Neural cell (in vitro differentiated cells): ENCODE measurements at regions not wholly inside any gene's neighbourhood (a gene's known extent, or its start where the extent isn't known, plus 50 kb on each side); places are given as distances from the start of the nearest gene placed in this dataset.

Experiments
- H2AFZ ChIP-seq: fragments of 200-600, 300-800 bp; sonication (generic), shearing (Covaris generic); 2 replicates; pipeline ENCODE4 v1.6.0; 2014; ENCODE audit warnings: low read depth, mild to moderate bottlenecking, antibody characterized with exemption, low read length, moderate library complexity
- H3F3A ChIP-seq: fragments of 200-600 bp; shearing (Covaris generic); 2 replicates; pipeline ENCODE4 v1.6.1; 2016; ENCODE audit warnings: mild to moderate bottlenecking, moderate library complexity, mixed read lengths, antibody characterized with exemption, low read length; ENCODE audit not compliant: insufficient read depth, poor library complexity, severe bottlenecking
- H3K27ac ChIP-seq: fragments of 200-600, 300-800 bp; sonication (generic), shearing (Covaris generic); 2 replicates; pipeline ENCODE4 v1.5.1; 2014; ENCODE audit warnings: mild to moderate bottlenecking, low read length, moderate library complexity
- H3K27me3 ChIP-seq: fragments of 300-800, 200-600 bp; sonication (generic), shearing (Covaris generic); 2 replicates; pipeline ENCODE4 v1.6.0; 2014; ENCODE audit warnings: mild to moderate bottlenecking, low read depth, low read length, moderate library complexity; ENCODE audit not compliant: insufficient read depth
- H3K36me3 ChIP-seq: fragments of 300-800, 200-600 bp; sonication (generic), shearing (Covaris generic); 2 replicates; pipeline ENCODE4 v1.5.1; 2014; ENCODE audit warnings: mild to moderate bottlenecking, antibody characterized with exemption, low read length, moderate library complexity; ENCODE audit not compliant: insufficient read depth
- H3K4me2 ChIP-seq: fragments of 300-800, 200-600 bp; sonication (generic), shearing (Covaris generic); 2 replicates; pipeline ENCODE4 v1.6.0; 2014; ENCODE audit warnings: mild to moderate bottlenecking, low read length
- H3K4me3 ChIP-seq: fragments of 300-800, 200-600 bp; sonication (generic), shearing (Covaris generic); 2 replicates; pipeline ENCODE4 v1.5.1; 2014; ENCODE audit warnings: mild to moderate bottlenecking, low read length, moderate library complexity
- H3K79me2 ChIP-seq: fragments of 200-600 bp; shearing (Covaris generic); replicated peaks from 2 replicates; pipeline ENCODE4 v1.6.0; 2014; ENCODE audit warnings: mild to moderate bottlenecking, low read length, moderate library complexity; ENCODE audit not compliant: insufficient read depth
- H3K9ac ChIP-seq: fragments of 300-800, 200-600 bp; sonication (generic), shearing (Covaris generic); 2 replicates; pipeline ENCODE4 v1.6.1; 2016; ENCODE audit warnings: mild to moderate bottlenecking, low read length, mixed read lengths
- H3K9me2 ChIP-seq: fragments of 200-600 bp; shearing (Covaris generic); 2 replicates; pipeline ENCODE4 v1.6.1; 2016; ENCODE audit warnings: mild to moderate bottlenecking, low read length, mixed read lengths; ENCODE audit not compliant: insufficient read depth
- H3K9me3 ChIP-seq: fragments of 200-600, 300-800 bp; sonication (generic), shearing (Covaris generic); 2 replicates; pipeline ENCODE4 v1.6.1; 2016; ENCODE audit warnings: mild to moderate bottlenecking, mixed run types, low read length, moderate library complexity, mixed read lengths
- H4K20me1 ChIP-seq: fragments of 200-600 bp; shearing (Covaris generic); 2 replicates; pipeline ENCODE4 v1.6.1; 2016; ENCODE audit warnings: mild to moderate bottlenecking, mixed run types; ENCODE audit not compliant: insufficient read depth
- EP300 ChIP-seq: fragments of 450-650 bp; conservative IDR thresholded peaks from 2 replicates; pipeline ENCODE4 v1.6.1; 2014; ENCODE audit warnings: antibody characterized with exemption, mild to moderate bottlenecking, moderate library complexity; ENCODE audit not compliant: poor library complexity, severe bottlenecking
- EZH2 ChIP-seq: fragments of 200-600, 300-800 bp; shearing (Covaris generic), sonication (generic); IDR thresholded peaks from 2 replicates; pipeline ENCODE4 v1.6.1; 2014; ENCODE audit warnings: antibody characterized with exemption, low read length, borderline replicate concordance, mild to moderate bottlenecking; ENCODE audit not compliant: insufficient read depth, poor library complexity, severe bottlenecking
- MXI1 ChIP-seq: fragments of 450-650 bp; conservative IDR thresholded peaks from 2 replicates; pipeline ENCODE4 v1.6.1; 2014; ENCODE audit warnings: antibody characterized with exemption, mild to moderate bottlenecking; ENCODE audit not compliant: poor library complexity, severe bottlenecking
- POLR2AphosphoS5 ChIP-seq: IDR thresholded peaks from 2 replicates; pipeline ENCODE4 v1.6.1; 2012
- RAD21 ChIP-seq: fragments of 450-650 bp; conservative IDR thresholded peaks from 2 replicates; pipeline ENCODE4 v1.6.1; 2014; ENCODE audit warnings: antibody characterized with exemption, mild to moderate bottlenecking, moderate library complexity
- SMC3 ChIP-seq: fragments of 450-650 bp; conservative IDR thresholded peaks from 2 replicates; pipeline ENCODE4 v1.6.1; 2014; ENCODE audit warnings: antibody characterized with exemption, mild to moderate bottlenecking, moderate library complexity; ENCODE audit not compliant: poor library complexity
- TAF1 ChIP-seq: IDR thresholded peaks from 2 replicates; pipeline ENCODE4 v1.6.1; 2012; ENCODE audit warnings: low read depth
- TF ChIP-seq, protein P1 (sequence below): fragments of 450-650 bp; IDR thresholded peaks from 2 replicates; pipeline ENCODE4 v1.5.1; 2014; ENCODE audit warnings: antibody characterized with exemption, mild to moderate bottlenecking, moderate library complexity; ENCODE audit not compliant: poor library complexity, severe bottlenecking
- TF ChIP-seq, protein P2 (sequence below): IDR thresholded peaks from 2 replicates; pipeline ENCODE4 v1.6.1; 2012; ENCODE audit warnings: borderline replicate concordance

DNA sequence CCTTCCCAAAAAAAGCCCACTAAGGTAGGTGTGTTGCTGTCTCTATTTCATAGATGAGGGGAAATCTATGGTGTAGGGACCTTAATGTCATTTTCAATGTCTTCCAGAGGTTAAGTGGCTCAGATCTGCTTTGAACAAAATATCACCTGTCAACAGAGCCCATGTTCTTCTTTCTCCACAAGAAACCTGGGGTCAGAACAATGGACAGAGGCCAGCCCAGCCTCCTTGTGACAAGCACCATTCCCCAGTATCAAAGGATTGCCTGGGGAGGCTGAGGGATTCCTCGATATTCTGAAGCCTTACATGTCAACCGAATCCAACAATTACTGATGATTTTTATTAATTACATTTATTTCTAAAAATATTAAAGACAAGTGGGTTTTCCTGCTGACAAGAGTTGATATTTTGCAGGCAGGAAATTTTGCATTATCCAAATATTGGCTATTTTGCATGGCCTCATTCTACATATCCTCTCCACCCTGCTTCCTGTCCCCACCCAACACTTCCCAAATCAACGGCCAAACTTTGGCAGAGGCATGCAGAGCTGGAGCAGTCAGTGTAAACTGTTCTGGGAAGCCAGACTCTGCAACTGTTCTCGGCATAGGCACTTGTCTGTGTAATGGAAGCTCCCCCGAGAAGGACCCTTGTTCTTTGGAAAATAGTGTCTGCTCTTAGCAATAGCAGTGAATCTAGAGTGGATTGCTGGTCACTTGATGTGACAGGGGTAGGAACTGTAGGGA, 281.5 kb downstream of the HS3ST3A1 start:
- Histone ChIP-seq H3K79me2 (no peaks in the 10 kb centered on the region), H3K27ac (no peak overlapping the region), H3K9ac (no peak overlapping the region), H3K9me2 (no peaks in the 10 kb centered on the region), H2AFZ (no peak overlapping the region), H3K36me3 (no peaks in the 10 kb centered on the region), H3K4me3 (no peak overlapping the region), H3K27me3 (no peaks in the 10 kb centered on the region), H3F3A (no peaks in the 10 kb centered on the region), H3K9me3 (no peaks in the 10 kb centered on the region), H3K4me2 (no peak overlapping the region), H4K20me1 (no peaks in the 10 kb centered on the region)
- no peak for TF ChIP-seq RAD21
- no peak for TF ChIP-seq EZH2
- TF ChIP-seq, protein P1, sequence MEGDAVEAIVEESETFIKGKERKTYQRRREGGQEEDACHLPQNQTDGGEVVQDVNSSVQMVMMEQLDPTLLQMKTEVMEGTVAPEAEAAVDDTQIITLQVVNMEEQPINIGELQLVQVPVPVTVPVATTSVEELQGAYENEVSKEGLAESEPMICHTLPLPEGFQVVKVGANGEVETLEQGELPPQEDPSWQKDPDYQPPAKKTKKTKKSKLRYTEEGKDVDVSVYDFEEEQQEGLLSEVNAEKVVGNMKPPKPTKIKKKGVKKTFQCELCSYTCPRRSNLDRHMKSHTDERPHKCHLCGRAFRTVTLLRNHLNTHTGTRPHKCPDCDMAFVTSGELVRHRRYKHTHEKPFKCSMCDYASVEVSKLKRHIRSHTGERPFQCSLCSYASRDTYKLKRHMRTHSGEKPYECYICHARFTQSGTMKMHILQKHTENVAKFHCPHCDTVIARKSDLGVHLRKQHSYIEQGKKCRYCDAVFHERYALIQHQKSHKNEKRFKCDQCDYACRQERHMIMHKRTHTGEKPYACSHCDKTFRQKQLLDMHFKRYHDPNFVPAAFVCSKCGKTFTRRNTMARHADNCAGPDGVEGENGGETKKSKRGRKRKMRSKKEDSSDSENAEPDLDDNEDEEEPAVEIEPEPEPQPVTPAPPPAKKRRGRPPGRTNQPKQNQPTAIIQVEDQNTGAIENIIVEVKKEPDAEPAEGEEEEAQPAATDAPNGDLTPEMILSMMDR, result no peak
- TF ChIP-seq EP300, result no peak
- no peak for TF ChIP-seq SMC3
- TF ChIP-seq, protein P2, sequence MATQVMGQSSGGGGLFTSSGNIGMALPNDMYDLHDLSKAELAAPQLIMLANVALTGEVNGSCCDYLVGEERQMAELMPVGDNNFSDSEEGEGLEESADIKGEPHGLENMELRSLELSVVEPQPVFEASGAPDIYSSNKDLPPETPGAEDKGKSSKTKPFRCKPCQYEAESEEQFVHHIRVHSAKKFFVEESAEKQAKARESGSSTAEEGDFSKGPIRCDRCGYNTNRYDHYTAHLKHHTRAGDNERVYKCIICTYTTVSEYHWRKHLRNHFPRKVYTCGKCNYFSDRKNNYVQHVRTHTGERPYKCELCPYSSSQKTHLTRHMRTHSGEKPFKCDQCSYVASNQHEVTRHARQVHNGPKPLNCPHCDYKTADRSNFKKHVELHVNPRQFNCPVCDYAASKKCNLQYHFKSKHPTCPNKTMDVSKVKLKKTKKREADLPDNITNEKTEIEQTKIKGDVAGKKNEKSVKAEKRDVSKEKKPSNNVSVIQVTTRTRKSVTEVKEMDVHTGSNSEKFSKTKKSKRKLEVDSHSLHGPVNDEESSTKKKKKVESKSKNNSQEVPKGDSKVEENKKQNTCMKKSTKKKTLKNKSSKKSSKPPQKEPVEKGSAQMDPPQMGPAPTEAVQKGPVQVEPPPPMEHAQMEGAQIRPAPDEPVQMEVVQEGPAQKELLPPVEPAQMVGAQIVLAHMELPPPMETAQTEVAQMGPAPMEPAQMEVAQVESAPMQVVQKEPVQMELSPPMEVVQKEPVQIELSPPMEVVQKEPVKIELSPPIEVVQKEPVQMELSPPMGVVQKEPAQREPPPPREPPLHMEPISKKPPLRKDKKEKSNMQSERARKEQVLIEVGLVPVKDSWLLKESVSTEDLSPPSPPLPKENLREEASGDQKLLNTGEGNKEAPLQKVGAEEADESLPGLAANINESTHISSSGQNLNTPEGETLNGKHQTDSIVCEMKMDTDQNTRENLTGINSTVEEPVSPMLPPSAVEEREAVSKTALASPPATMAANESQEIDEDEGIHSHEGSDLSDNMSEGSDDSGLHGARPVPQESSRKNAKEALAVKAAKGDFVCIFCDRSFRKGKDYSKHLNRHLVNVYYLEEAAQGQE, result no peak
- TF ChIP-seq MXI1, result no peak
- no peak for TF ChIP-seq TAF1
- TF ChIP-seq POLR2AphosphoS5, result no peak

DNA sequence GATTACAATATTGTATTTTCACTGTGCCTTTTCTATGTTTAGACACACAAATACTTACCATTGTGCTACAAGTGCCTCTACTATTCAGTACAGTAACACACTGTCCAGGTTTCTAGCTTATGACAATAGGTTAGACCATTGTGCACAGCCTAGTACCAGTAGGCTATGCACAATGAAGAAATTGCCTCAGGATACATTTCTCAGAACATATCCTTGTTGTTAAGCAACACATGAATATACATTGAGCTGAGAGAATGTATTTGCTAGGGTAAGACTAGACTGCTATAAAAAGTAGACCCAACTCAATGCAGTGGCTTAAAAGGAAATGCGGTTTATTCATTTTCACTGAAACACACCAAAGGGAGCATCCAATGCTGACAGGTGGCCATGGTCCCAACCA, 285.1 kb downstream of the HS3ST3A1 start:
- Histone ChIP-seq H3K4me3 (no peak overlapping the region), H3K27ac (no peak overlapping the region), H3K9ac (no peak overlapping the region), H2AFZ (no peak overlapping the region), H3K36me3 (no peaks in the 10 kb centered on the region), H3F3A (no peaks in the 10 kb centered on the region), H3K9me3 (no peaks in the 10 kb centered on the region), H3K9me2 (no peaks in the 10 kb centered on the region), H3K79me2 (no peaks in the 10 kb centered on the region), H3K4me2 (no peak overlapping the region), H3K27me3 (no peaks in the 10 kb centered on the region), H4K20me1 (no peaks in the 10 kb centered on the region)
- TF ChIP-seq, protein P1, result no peak
- TF ChIP-seq RAD21, result no peak
- no peak for TF ChIP-seq TAF1
- no peak for TF ChIP-seq EP300
- no peak for TF ChIP-seq MXI1
- no peak for TF ChIP-seq POLR2AphosphoS5
- TF ChIP-seq, protein P2, result no peak
- no peak for TF ChIP-seq SMC3
- TF ChIP-seq EZH2, result no peak
